ENCODE measurements at regions not wholly inside any gene's neighbourhood (a gene's known extent, or its start where the extent isn't known, plus 50 kb on each side); places are given as distances from the start of the nearest gene placed in this dataset.

DNA sequence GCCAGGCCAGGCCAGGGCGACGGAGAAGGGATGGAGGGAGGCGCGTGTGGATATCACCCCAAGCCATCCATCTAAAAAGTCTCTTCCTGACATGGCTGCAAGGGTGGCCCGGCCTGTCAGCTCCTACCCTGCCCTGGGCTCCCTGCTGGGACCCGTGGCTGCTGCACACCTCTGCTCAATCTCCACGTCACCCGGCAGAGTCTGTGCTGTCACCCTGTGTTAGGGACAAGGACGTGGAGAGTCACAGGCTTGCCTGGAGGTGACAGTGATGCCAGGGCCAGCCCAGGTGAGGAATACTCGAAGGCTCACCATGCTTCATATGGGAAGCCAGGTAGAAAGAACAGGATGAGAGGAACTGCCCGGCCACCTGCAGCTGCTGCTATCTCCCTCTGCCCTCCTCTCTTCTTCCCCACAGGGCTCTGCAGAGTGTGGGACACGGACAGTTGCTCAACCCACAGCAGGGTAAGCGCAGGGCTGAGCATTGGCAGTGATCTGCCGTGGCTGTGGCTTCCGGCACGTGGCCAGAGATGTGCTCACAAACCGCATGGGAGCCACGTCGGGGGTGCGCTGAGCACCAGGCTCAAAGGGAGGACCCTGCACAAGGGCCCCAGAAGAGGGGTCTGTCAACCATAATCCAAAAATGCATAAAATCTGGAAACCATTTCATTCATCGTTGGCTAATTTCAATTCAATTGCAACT is 214.3 kb downstream of the DLL1 start:
- Histone ChIP-seq H3K9me3 (ENCODE audit: control insufficient read depth, insufficient read depth, low read depth, low read length) (peaks cover 16% of the 10 kb centered on the region), H3K27ac (ENCODE audit: low read depth, low read length) (no peak overlapping the region), H3K27me3 (ENCODE audit: control insufficient read depth, insufficient read depth, low read length) (no peaks in the 10 kb centered on the region), H3K36me3 (ENCODE audit: control insufficient read depth, insufficient read depth, low read length) (no peaks in the 10 kb centered on the region), H3K4me1 (ENCODE audit: control insufficient read depth, insufficient read depth, low read length) (no peaks in the 10 kb centered on the region), H3K9ac (ENCODE audit: low read length) (no peak overlapping the region), H3K4me3 (ENCODE audit: low read depth, low read length) (no peak overlapping the region)

DNA sequence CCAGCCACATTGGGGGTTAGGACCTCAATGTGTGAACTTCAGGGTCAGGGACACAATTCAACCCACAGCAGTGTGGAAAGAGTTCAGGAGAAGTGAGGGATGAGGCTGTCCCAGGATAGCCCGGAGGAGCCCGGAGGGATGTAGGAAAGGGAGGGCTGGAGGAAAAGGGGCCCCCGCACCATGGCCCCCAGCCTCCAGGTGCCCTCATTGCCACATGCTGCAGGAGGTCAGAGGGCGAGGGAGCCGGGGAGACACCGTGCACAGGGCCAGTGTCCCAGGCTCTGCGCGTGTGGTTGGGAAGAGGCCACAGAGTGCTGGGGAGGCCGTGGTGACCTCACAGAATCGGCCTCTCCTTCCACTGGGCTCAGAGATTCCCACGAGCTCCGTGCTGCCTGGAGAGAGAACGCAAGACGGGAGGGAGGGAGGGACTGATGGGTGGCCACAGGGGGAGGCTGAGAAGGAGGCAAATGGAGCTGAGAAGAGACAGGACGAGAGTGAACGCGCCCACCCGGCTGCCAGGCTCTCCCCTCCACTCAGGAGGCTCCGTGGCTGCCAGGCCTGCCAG is 215.1 kb downstream of the DLL1 start:
- peaks cover 16% of the 10 kb centered on the region for H3K9me3 ChIP-seq (ENCODE audit: control insufficient read depth, insufficient read depth, low read depth, low read length)

DNA sequence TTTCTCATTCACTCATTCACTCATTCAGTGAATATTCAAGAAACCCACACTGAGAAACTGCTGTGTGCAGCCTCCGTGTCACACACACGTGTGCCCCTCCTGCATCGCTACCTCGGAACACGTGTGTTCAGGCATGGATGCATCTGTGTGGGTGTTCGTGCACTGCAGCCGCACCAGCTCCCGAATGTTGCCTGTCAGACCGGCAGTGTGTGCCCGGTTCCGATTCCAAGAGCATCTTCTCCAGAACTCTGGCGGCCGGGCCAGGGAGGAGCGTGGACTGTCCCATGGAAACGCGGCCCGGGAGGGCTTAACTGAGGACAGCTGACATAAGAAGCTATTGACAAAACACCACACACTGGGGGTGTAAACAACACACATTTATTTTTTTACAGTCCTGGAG is 216.0 kb downstream of the DLL1 start:
- Histone ChIP-seq H3K9ac (ENCODE audit: low read length) (no peak overlapping the region), H3K27me3 (ENCODE audit: control insufficient read depth, insufficient read depth, low read length) (no peaks in the 10 kb centered on the region), H3K4me3 (ENCODE audit: low read depth, low read length) (no peak overlapping the region), H3K27ac (ENCODE audit: low read depth, low read length) (no peak overlapping the region), H3K9me3 (ENCODE audit: control insufficient read depth, insufficient read depth, low read depth, low read length) (peaks cover 20% of the 10 kb centered on the region), H3K36me3 (ENCODE audit: control insufficient read depth, insufficient read depth, low read length) (no peaks in the 10 kb centered on the region), H3K4me1 (ENCODE audit: control insufficient read depth, insufficient read depth, low read length) (no peaks in the 10 kb centered on the region)

More for the DNA sequence above, 215.1 kb downstream of the DLL1 start:
- Histone ChIP-seq H3K36me3 (ENCODE audit: control insufficient read depth, insufficient read depth, low read length) (no peaks in the 10 kb centered on the region), H3K9ac (ENCODE audit: low read length) (no peak overlapping the region), H3K4me3 (ENCODE audit: low read depth, low read length) (no peak overlapping the region), H3K27ac (ENCODE audit: low read depth, low read length) (no peak overlapping the region), H3K27me3 (ENCODE audit: control insufficient read depth, insufficient read depth, low read length) (no peaks in the 10 kb centered on the region), H3K4me1 (ENCODE audit: control insufficient read depth, insufficient read depth, low read length) (no peaks in the 10 kb centered on the region)

DNA sequence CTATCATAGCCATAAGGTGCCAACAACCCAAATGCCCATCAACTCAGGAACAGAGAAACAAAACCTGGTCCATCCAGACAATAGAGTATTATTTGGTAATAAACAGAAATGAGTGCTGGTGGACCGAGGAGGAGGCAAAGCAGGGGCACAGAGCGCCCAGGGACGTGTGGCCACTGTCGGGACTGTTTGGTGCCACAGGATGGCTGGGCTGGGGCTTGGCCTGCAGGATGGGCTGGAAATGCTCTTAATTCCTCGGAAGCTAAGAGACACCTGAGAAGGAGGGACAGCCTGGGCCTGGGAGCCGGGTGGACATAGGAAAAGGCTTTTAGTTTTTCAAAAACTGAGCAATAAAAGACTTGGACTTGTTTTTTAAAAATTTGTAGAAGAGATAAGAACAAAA is 216.4 kb downstream of the DLL1 start:
- Histone ChIP-seq H3K9me3 (ENCODE audit: control insufficient read depth, insufficient read depth, low read depth, low read length) (peaks cover 19% of the 10 kb centered on the region), H3K9ac (ENCODE audit: low read length) (no peak overlapping the region), H3K27ac (ENCODE audit: low read depth, low read length) (no peak overlapping the region), H3K27me3 (ENCODE audit: control insufficient read depth, insufficient read depth, low read length) (no peaks in the 10 kb centered on the region), H3K4me1 (ENCODE audit: control insufficient read depth, insufficient read depth, low read length) (no peaks in the 10 kb centered on the region), H3K4me3 (ENCODE audit: low read depth, low read length) (no peak overlapping the region), H3K36me3 (ENCODE audit: control insufficient read depth, insufficient read depth, low read length) (no peaks in the 10 kb centered on the region)

DNA sequence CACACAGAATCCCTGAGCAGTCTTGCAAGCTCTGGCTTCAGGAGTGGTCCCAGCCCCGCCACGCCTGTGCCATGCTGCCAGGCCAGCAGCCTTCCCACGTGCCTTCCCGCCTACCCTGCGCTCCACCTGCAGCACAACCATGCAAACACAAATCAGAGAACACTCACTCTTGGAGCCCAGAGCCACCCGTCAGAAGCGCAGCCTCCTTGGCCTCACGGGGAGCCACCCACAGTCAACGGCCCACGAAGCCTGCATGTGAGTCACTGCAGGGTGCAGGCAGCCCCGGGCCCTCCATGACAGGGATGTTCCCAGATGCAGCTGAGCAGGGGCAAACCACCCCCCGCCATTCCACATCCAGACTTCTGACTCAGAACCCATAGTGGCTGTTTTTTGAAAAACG is 217.0 kb downstream of the DLL1 start:
- H3K36me3 ChIP-seq (ENCODE audit: control insufficient read depth, insufficient read depth, low read length), result no peaks in the 10 kb centered on the region
- H3K27ac ChIP-seq (ENCODE audit: low read depth, low read length), result no peak overlapping the region
- H3K9ac ChIP-seq (ENCODE audit: low read length), result no peak overlapping the region
- H3K4me1 ChIP-seq (ENCODE audit: control insufficient read depth, insufficient read depth, low read length), result no peaks in the 10 kb centered on the region
- H3K9me3 ChIP-seq (ENCODE audit: control insufficient read depth, insufficient read depth, low read depth, low read length), result peaks cover 17% of the 10 kb centered on the region
- no peaks in the 10 kb centered on the region for H3K27me3 ChIP-seq (ENCODE audit: control insufficient read depth, insufficient read depth, low read length)
- no peak overlapping the region for H3K4me3 ChIP-seq (ENCODE audit: low read depth, low read length)

DNA sequence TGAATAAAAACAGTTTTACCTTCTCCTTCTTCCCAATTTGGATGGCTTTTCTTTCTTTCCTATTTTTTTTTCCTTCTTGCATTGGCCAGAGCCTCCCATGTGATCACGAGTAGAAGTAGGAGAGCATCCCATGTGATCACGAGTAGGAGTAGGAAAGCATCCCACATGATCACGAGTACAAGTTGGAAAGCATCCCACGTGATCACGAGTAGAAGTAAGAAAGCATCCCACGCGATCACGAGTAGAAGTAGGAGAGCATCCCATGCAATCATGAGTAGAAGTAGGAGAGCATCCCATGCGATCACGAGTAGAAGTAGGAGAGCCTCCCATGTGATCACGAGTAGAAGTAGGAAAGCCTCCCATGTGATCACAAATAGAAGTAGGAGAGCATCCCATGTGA is 218.6 kb downstream of the DLL1 start:
- Histone ChIP-seq H3K27ac (ENCODE audit: low read depth, low read length) (no peak overlapping the region), H3K9ac (ENCODE audit: low read length) (no peak overlapping the region), H3K27me3 (ENCODE audit: control insufficient read depth, insufficient read depth, low read length) (no peaks in the 10 kb centered on the region), H3K9me3 (ENCODE audit: control insufficient read depth, insufficient read depth, low read depth, low read length) (peaks cover 21% of the 10 kb centered on the region), H3K36me3 (ENCODE audit: control insufficient read depth, insufficient read depth, low read length) (no peaks in the 10 kb centered on the region), H3K4me1 (ENCODE audit: control insufficient read depth, insufficient read depth, low read length) (no peaks in the 10 kb centered on the region), H3K4me3 (ENCODE audit: low read depth, low read length) (no peak overlapping the region)

DNA sequence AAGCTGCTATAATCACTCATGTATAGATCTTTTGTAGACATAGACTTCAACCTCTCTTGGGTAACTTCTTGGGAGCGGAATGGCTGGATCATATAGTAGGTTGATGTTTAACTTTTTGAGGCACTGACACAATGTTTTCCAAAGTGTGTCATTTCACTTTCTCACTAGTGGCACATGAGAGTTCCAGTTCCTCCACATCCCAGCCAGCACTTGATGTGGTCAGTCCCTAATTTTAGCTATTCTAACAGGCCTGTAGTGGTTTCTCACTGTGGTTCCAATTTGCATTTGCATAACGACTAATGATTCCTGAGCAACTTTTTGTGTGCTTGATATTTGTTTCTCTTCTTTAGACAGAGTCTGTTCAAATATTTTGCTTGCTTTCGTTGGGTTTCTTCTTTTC is 221.3 kb downstream of the DLL1 start:
- Histone ChIP-seq H3K27me3 (ENCODE audit: control insufficient read depth, insufficient read depth, low read length) (no peaks in the 10 kb centered on the region), H3K9me3 (ENCODE audit: control insufficient read depth, insufficient read depth, low read depth, low read length) (peaks cover 24% of the 10 kb centered on the region), H3K4me1 (ENCODE audit: control insufficient read depth, insufficient read depth, low read length) (no peaks in the 10 kb centered on the region), H3K9ac (ENCODE audit: low read length) (no peak overlapping the region), H3K4me3 (ENCODE audit: low read depth, low read length) (no peak overlapping the region), H3K36me3 (ENCODE audit: control insufficient read depth, insufficient read depth, low read length) (no peaks in the 10 kb centered on the region), H3K27ac (ENCODE audit: low read depth, low read length) (no peak overlapping the region)

DNA sequence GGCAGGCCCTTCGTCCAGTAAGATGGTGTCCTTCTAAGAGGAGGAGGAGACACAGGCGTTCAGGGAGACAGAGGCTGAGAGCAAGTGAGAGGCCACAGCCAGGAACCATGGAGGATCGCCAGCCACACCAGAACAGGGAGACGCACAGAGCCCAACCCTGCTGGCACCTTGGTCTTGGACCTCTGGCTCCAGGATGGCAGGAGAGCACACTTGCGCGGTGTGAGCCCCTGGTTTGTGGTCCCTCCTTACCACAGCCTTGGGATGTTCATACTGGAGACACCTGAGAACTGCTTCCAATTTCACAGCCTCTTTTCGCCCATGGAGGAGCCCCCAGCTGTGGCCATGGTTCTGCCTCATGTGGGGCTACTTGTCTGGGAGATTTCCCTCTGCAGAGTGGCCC is 222.4 kb downstream of the DLL1 start:
- Histone ChIP-seq H3K36me3 (ENCODE audit: control insufficient read depth, insufficient read depth, low read length) (no peaks in the 10 kb centered on the region), H3K9me3 (ENCODE audit: control insufficient read depth, insufficient read depth, low read depth, low read length) (peaks cover 24% of the 10 kb centered on the region), H3K4me3 (ENCODE audit: low read depth, low read length) (no peak overlapping the region), H3K4me1 (ENCODE audit: control insufficient read depth, insufficient read depth, low read length) (no peaks in the 10 kb centered on the region), H3K9ac (ENCODE audit: low read length) (no peak overlapping the region), H3K27ac (ENCODE audit: low read depth, low read length) (no peak overlapping the region), H3K27me3 (ENCODE audit: control insufficient read depth, insufficient read depth, low read length) (no peaks in the 10 kb centered on the region)

DNA sequence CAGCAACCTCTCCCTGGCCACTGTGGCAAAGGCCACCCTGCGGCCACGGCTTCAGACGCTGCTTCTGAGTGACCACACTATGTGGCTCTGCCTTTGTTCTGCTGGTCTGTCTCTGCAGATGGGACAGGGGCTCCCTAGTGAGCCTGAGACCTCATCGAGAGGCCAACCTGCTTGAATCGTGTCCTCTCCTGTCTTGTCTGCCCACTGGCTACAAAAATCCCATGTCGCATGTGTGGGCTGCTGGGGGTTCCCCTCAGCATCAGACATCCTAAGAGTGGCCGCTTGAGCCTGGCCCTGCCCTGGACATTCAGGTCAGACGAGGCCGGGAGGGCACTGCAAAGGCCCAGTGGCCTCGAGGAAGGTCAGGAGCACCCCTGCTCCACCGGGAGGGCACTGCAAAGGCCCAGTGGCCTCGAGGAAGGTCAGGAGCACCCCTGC is 222.9 kb downstream of the DLL1 start:
- H3K9ac ChIP-seq (ENCODE audit: low read length), result no peak overlapping the region
- H3K9me3 ChIP-seq (ENCODE audit: control insufficient read depth, insufficient read depth, low read depth, low read length), result peaks cover 24% of the 10 kb centered on the region
- H3K36me3 ChIP-seq (ENCODE audit: control insufficient read depth, insufficient read depth, low read length), result no peaks in the 10 kb centered on the region
- H3K27ac ChIP-seq (ENCODE audit: low read depth, low read length), result no peak overlapping the region
- H3K4me3 ChIP-seq (ENCODE audit: low read depth, low read length), result no peak overlapping the region
- H3K4me1 ChIP-seq (ENCODE audit: control insufficient read depth, insufficient read depth, low read length), result no peaks in the 10 kb centered on the region
- no peaks in the 10 kb centered on the region for H3K27me3 ChIP-seq (ENCODE audit: control insufficient read depth, insufficient read depth, low read length)

DNA sequence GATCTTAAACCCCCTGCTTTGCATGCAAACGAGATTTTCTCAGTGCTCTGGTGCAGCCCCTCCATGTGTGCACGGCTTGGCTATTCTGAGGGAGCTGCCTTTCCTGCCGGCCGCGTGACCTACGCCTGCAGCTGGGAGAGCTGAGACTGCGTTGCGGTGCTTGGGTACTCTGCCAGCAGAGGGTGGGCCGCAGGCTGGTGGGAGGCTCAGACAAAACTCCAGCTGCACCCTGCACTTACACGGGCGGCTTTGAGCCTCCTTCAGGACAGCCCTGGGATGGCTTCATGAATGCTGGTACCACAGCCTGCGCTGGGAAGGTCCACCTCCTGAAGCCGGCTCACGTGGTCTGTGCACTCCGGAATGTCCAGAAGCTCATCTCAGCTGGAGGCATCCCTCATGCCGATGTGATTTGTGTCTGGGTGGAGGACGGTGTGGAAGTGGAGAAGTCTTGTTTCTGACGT is 223.7 kb downstream of the DLL1 start:
- Histone ChIP-seq H3K36me3 (ENCODE audit: control insufficient read depth, insufficient read depth, low read length) (no peaks in the 10 kb centered on the region), H3K27ac (ENCODE audit: low read depth, low read length) (no peak overlapping the region), H3K27me3 (ENCODE audit: control insufficient read depth, insufficient read depth, low read length) (no peaks in the 10 kb centered on the region), H3K4me3 (ENCODE audit: low read depth, low read length) (no peak overlapping the region), H3K9ac (ENCODE audit: low read length) (no peak overlapping the region), H3K9me3 (ENCODE audit: control insufficient read depth, insufficient read depth, low read depth, low read length) (peaks cover 24% of the 10 kb centered on the region), H3K4me1 (ENCODE audit: control insufficient read depth, insufficient read depth, low read length) (peaks cover 2% of the 10 kb centered on the region; the same call in 1 of the 2 replicates)

DNA sequence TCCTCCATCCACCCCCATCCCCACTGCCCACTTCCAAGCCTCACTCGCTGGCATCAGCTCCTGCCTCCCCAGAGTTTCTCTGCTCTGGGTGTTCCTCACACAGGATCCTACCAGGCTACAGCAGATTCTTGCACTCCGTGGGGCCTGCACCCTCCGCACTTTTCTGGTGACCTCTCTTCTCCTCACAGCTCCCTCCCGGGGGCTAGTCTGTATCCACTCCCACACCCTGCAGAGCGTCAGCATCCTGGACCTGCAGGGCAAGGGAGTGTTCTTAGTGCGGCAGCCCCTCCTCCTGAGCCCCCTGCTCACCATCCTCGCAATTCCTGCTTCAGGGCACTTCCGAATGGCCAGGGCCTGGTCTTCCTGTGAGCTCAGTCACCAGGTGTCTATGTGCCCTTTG is 224.2 kb downstream of the DLL1 start:
- Histone ChIP-seq H3K4me1 (ENCODE audit: control insufficient read depth, insufficient read depth, low read length) (peaks cover 2% of the 10 kb centered on the region; the same call in 1 of the 2 replicates), H3K36me3 (ENCODE audit: control insufficient read depth, insufficient read depth, low read length) (no peaks in the 10 kb centered on the region), H3K27me3 (ENCODE audit: control insufficient read depth, insufficient read depth, low read length) (no peaks in the 10 kb centered on the region), H3K4me3 (ENCODE audit: low read depth, low read length) (no peak overlapping the region), H3K27ac (ENCODE audit: low read depth, low read length) (no peak overlapping the region), H3K9me3 (ENCODE audit: control insufficient read depth, insufficient read depth, low read depth, low read length) (peaks cover 24% of the 10 kb centered on the region), H3K9ac (ENCODE audit: low read length) (no peak overlapping the region)
